Right lobe of liver (tissue), 4 donors: ENCODE measurements at regions not wholly inside any gene's neighbourhood (a gene's known extent, or its start where the extent isn't known, plus 50 kb on each side); places are given as distances from the start of the nearest gene placed in this dataset.

Experiments
- CTCF ChIP-seq, 4 donors: fragments of 200-600 bp in 3 of 4; fragments of 450-650 bp in 1 of 4; IDR thresholded peaks; one replicate each; pipeline versions ENCODE4 v1.5.1 to v1.8.0; 2016 to 2022; ENCODE audit warnings: antibody characterized with exemption in 4 of 4, mild to moderate bottlenecking in 2 of 4
- POLR2A ChIP-seq: fragments of 450-650 bp; IDR thresholded peaks from one replicate; pipeline ENCODE4 v1.6.1; 2017; ENCODE audit warnings: antibody characterized with exemption, mild to moderate bottlenecking
- donor health status: DM: no; HTN: no; CAD: no.
- donor health status: DM: no; HTN: no; CAD: no.
- donor health status: DM: no; HTN: yes; CAD: no.

GRCh38 chr3:46096336-46096735 lies 69.1 kb upstream of the XCR1 start:
- no peak for TF ChIP-seq CTCF (IDR thresholded peaks at IDR 0.05)
- TF ChIP-seq POLR2A = no peak
